AG09309 (cell line): ENCODE measurements at regions not wholly inside any gene's neighbourhood (a gene's known extent, or its start where the extent isn't known, plus 50 kb on each side); places are given as distances from the start of the nearest gene placed in this dataset.

Experiments
- DNase-seq: peaks from one replicate; pipeline ENCODE4 v3.0.0-alpha.2; 2010; ENCODE audit warnings: low read depth
- H3K4me3 ChIP-seq: 2 replicates; pipeline ENCODE4 v1.5.1; 2011; ENCODE audit warnings: mild to moderate bottlenecking, low read depth, low read length, moderate library complexity; ENCODE audit not compliant: control insufficient read depth
- TF ChIP-seq, protein P1 (sequence below): IDR thresholded peaks from 2 replicates; pipeline ENCODE4 v1.5.1; 2011; ENCODE audit warnings: mild to moderate bottlenecking, low read depth, low read length, inconsistent platforms; ENCODE audit not compliant: insufficient read depth, control insufficient read depth; ENCODE audit errors: missing control alignments

DNA sequence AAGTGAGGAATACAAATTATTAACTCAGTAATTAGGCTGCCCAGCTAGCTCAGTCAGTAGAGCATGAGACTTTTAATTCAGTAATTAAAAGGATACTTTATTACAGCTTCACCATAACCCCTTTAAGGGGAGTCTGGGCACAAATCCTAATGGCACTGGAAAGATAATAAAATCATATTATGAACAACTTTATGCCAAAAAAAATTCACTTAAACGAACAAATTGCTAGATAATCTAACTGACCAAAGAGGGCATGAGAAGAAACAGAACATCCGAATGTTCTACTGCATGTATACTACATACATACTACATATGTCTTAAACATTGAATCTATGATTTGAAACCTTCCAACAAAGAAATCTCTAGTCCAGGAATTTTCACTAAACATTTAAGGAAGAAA lies 159.5 kb downstream of the CYP26B1 start:
- H3K4me3 ChIP-seq, result no peak overlapping the region
- TF ChIP-seq, protein P1, sequence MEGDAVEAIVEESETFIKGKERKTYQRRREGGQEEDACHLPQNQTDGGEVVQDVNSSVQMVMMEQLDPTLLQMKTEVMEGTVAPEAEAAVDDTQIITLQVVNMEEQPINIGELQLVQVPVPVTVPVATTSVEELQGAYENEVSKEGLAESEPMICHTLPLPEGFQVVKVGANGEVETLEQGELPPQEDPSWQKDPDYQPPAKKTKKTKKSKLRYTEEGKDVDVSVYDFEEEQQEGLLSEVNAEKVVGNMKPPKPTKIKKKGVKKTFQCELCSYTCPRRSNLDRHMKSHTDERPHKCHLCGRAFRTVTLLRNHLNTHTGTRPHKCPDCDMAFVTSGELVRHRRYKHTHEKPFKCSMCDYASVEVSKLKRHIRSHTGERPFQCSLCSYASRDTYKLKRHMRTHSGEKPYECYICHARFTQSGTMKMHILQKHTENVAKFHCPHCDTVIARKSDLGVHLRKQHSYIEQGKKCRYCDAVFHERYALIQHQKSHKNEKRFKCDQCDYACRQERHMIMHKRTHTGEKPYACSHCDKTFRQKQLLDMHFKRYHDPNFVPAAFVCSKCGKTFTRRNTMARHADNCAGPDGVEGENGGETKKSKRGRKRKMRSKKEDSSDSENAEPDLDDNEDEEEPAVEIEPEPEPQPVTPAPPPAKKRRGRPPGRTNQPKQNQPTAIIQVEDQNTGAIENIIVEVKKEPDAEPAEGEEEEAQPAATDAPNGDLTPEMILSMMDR, result no peak
- no peak for DNase-seq

DNA sequence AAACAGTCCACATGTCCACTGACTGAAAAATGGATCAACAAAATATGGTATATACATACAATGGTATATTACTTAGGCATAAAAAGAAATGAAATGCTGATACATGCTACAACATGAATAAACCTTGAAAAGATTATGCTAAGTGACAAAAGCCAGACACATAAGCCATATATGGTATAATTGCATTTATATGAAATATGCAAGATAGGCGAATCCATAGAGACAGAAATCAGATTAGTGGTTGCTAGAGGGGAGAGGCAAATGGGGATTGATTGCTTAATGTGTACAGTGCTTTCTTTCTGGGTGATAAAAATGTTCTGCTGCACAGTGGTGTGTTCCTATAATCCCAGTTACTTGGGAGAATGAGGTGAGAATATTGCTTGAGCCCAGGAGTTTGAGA lies 171.0 kb downstream of the CYP26B1 start:
- no peak for DNase-seq
- TF ChIP-seq, protein P1, result no peak
- H3K4me3 ChIP-seq, result no peak overlapping the region

- H3K4me3 ChIP-seq, result no peak overlapping the region
- no peak for DNase-seq
Measured at GRCh38 chr2:71974846-71975245, 172.8 kb downstream of the CYP26B1 start.

GRCh38 chr2:71971493-71971892 lies 176.2 kb downstream of the CYP26B1 start:
- H3K4me3 ChIP-seq, result no peak overlapping the region
- DNase-seq, result no peak
- TF ChIP-seq, protein P1, result no peak

More at GRCh38 chr2:71974846-71975245, 172.8 kb downstream of the CYP26B1 start:
- TF ChIP-seq, protein P1, result no peak

DNA sequence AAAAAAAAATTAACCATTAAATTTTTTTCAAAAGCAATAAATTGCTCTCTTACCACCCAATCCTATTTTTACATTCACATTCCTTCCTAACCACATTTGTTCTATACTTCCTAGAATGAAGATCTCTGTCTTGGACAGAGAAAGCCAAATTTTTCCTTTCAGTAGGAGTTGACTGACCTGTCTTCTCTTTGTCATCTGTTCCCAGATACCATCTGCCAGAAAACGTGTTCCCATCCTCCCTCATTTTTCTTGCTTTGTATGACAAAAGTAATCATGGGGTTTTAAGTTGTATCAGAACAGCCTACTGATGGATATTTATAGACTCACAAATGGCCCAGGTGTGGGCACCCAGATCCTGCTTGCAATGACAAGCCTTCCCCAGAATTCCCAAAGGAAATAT lies 182.1 kb downstream of the CYP26B1 start:
- no peak overlapping the region for H3K4me3 ChIP-seq
- no peak for DNase-seq
- TF ChIP-seq, protein P1, result no peak

DNA sequence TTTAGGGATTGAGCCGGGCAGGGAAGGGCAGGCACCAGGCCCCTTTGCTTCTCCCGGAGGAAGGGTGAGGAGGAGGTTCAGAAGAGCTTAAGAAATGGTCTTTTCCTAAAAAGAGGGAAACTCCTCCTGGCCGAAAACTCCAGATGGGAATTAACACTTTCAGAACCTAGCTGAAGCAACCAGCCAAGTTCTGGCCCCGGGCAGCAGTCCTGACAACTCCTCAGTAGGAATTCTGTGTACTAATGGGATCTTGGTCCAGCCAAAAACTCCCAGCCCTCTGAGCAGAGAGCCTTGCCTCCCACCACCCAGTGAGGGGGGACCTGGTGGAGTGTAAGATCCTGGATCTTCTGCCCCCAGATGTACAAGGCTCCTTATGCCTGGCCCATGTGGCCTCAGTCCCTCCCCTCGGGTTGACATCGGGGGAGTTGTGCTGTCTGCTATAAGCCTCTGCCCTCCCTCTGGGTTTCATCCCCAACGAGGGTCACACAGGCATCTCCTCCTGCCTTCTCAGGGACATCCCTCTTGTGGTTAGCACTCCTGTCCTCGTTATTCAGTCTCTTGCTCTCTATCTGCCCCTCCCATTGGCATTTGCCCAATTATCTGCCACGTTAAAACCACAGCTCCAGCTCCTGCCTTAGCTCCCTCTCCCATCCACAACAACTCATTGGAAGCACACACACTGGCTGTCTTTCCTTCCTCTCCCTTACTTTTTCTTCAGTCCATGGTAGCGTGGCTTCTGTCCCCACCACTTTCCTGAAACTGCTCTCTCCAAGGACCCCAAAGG lies 184.6 kb downstream of the CYP26B1 start:
- TF ChIP-seq, protein P1, result no peak
- H3K4me3 ChIP-seq, result no peak overlapping the region
- no peak for DNase-seq
